IPS-15b (cell line): ENCODE measurements at regions not wholly inside any gene's neighbourhood (a gene's known extent, or its start where the extent isn't known, plus 50 kb on each side); places are given as distances from the start of the nearest gene placed in this dataset.

Source experiments
- H3K27me3 ChIP-seq: one replicate; pipeline ENCODE4 v1.6.1; 2013; ENCODE audit warnings: low read length; ENCODE audit not compliant: control insufficient read depth, insufficient read depth
- H3K36me3 ChIP-seq: one replicate; pipeline ENCODE4 v1.6.1; 2013; ENCODE audit warnings: low read length; ENCODE audit not compliant: control insufficient read depth, insufficient read depth
- H3K4me1 ChIP-seq: one replicate; pipeline ENCODE4 v1.6.1; 2013; ENCODE audit warnings: mild to moderate bottlenecking, low read length; ENCODE audit not compliant: control insufficient read depth, insufficient read depth
- H3K4me3 ChIP-seq: one replicate; pipeline ENCODE4 v1.5.1; 2013; ENCODE audit warnings: low read depth, low read length
- H3K9ac ChIP-seq: one replicate; pipeline ENCODE4 v1.6.1; 2013; ENCODE audit warnings: low read depth, mild to moderate bottlenecking, low read length
- H3K9me3 ChIP-seq: one replicate; pipeline ENCODE4 v1.6.1; 2013; ENCODE audit warnings: mild to moderate bottlenecking, low read length; ENCODE audit not compliant: control insufficient read depth, insufficient read depth

DNA sequence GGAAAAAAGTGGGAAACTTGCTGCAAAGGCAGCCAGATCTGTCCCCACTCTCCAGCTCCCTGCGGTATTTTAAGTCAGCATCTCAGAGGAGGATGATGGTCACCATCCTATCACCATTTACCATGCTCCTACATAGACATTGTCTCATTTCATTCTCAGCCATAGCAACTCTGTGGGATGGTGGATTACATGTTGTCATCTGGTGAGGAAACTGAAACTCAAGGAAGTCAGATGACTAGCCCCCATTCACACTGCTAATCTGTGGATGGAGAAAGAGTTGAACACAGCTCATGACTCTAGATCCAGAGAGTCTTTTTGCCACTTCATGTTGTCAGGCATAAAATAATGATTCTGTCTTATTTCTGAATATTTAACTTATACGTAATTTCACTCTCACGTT is 323.5 kb downstream of the PTTG2 start:
- Histone ChIP-seq H3K4me3 (no peak overlapping the region), H3K9ac (no peak overlapping the region), H3K4me1 (peaks cover 8% of the 10 kb centered on the region), H3K36me3 (no peaks in the 10 kb centered on the region), H3K27me3 (peaks cover 3% of the 10 kb centered on the region), H3K9me3 (no peaks in the 10 kb centered on the region)

GRCh38 chr4:38284294-38285030 is 324.3 kb downstream of the PTTG2 start:
- H3K4me1 ChIP-seq, result peaks cover 8% of the 10 kb centered on the region
- no peak overlapping the region for H3K4me3 ChIP-seq
- H3K9ac ChIP-seq, result no peak overlapping the region
- H3K9me3 ChIP-seq, result no peaks in the 10 kb centered on the region
- H3K27me3 ChIP-seq, result peaks cover 3% of the 10 kb centered on the region
- no peaks in the 10 kb centered on the region for H3K36me3 ChIP-seq

DNA sequence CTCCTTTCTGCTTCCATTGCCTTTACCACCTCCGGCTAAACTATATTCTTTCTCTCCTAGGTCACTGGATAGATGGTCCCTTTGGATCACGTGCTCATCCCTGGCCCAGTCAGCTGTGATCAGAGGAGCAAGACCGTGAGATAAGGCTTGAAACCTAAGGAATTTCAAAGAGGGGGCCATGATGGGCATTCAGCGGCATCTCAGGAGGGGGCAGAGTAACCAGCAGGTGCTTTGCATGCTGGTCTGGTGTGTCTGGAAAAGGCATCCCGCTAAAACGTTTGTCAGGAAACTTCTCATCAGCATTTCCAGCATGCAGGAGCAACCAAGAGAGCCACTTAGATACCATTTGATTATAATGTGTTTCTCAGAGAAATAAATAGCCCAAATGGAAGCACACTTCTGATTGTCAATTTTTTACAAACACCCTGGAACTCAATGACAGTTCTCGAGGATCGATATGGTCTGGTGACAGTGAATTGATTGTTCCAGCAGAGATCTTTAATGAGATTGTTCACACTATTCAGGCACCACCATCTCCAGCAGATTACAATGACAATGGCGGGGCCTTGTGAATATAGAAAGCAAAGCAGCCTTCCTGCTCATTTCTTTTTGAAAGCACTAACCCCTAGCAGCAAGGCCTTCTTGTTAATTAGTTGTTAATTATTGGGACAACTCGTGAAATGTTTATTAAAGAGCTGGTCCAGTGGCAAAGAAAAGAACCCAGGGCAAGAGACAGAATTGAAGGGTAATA is 327.1 kb downstream of the PTTG2 start:
- Histone ChIP-seq H3K4me3 (no peak overlapping the region), H3K4me1 (peaks cover 8% of the 10 kb centered on the region), H3K36me3 (no peaks in the 10 kb centered on the region), H3K27me3 (no peaks in the 10 kb centered on the region), H3K9me3 (no peaks in the 10 kb centered on the region), H3K9ac (no peak overlapping the region)

- Histone ChIP-seq H3K27me3 (no peaks in the 10 kb centered on the region), H3K9ac (no peak overlapping the region), H3K9me3 (no peaks in the 10 kb centered on the region), H3K4me1 (peaks cover 8% of the 10 kb centered on the region), H3K4me3 (no peak overlapping the region), H3K36me3 (no peaks in the 10 kb centered on the region)
Measured at GRCh38 chr4:38289553-38289952, 329.4 kb downstream of the PTTG2 start.

GRCh38 chr4:38290366-38290765 is 330.2 kb downstream of the PTTG2 start:
- Histone ChIP-seq H3K36me3 (no peaks in the 10 kb centered on the region), H3K27me3 (no peaks in the 10 kb centered on the region), H3K4me3 (no peak overlapping the region), H3K9ac (no peak overlapping the region), H3K4me1 (peaks cover 8% of the 10 kb centered on the region), H3K9me3 (no peaks in the 10 kb centered on the region)

DNA sequence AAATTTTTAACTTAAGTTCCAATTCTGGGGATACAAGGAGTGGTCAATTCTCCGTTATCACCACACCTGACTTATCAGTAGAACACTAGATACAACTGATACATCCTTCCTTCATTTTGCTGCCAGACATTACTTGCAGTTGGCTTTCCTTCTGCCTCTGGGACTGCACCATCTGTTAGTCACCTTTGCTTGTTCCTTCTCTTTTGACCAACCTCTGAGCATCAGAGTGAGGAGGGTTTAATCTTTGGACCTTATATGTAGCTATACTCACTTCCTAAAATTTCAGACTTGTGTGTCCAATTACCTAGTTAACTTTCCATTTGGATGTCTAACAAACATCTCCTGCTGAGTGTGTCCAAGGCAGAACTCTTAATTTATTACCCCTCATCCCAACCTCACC is 330.7 kb downstream of the PTTG2 start:
- no peaks in the 10 kb centered on the region for H3K9me3 ChIP-seq
- H3K4me3 ChIP-seq, result no peak overlapping the region
- peaks cover 8% of the 10 kb centered on the region for H3K4me1 ChIP-seq
- no peak overlapping the region for H3K9ac ChIP-seq
- no peaks in the 10 kb centered on the region for H3K36me3 ChIP-seq
- H3K27me3 ChIP-seq, result no peaks in the 10 kb centered on the region

GRCh38 chr4:38292529-38292928 is 332.3 kb downstream of the PTTG2 start:
- H3K4me1 ChIP-seq, result peaks cover 4% of the 10 kb centered on the region
- H3K9me3 ChIP-seq, result no peaks in the 10 kb centered on the region
- no peaks in the 10 kb centered on the region for H3K36me3 ChIP-seq
- no peak overlapping the region for H3K4me3 ChIP-seq
- no peaks in the 10 kb centered on the region for H3K27me3 ChIP-seq
- H3K9ac ChIP-seq, result no peak overlapping the region

DNA sequence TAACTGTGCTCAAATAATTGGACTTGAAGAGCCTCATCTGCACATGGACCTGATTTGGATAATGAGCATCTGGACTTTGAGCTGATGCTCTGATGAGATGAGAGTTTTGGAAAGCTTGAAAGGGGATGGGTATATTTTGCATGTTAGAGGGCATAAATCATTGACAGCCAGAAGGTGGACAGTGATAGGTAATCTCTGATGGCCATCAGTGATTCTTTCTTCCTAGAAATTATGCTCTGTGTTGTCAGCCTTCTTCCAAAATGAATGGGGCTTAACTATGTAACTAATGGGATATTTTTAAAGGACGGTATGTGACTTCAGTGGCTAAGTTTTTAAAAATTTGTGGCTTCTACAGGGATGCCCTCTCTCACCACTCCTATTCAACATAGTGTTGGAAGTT is 334.0 kb downstream of the PTTG2 start:
- Histone ChIP-seq H3K9ac (no peak overlapping the region), H3K27me3 (no peaks in the 10 kb centered on the region), H3K4me3 (no peak overlapping the region), H3K36me3 (no peaks in the 10 kb centered on the region), H3K4me1 (no peaks in the 10 kb centered on the region), H3K9me3 (no peaks in the 10 kb centered on the region)

DNA sequence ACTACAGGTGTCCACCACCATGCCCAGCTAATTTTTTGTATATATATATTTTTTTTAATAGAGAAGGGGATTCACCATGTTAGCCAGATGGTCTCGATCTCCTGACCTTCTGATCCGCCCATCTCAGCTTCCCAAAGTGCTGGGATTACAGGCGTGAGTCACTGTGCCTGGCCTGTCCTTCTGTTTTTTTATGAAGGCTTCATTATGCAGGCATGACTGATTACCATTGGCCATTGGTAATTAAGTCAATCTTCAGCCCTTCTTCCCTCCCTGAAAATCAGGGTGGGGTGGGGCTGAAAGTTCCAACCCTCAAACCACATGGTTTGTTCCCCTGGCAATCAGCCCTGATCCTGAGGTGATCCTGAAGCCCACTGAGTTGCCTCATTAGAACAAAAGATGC is 336.9 kb downstream of the PTTG2 start:
- Histone ChIP-seq H3K9me3 (no peaks in the 10 kb centered on the region), H3K36me3 (no peaks in the 10 kb centered on the region), H3K9ac (no peak overlapping the region), H3K4me3 (no peak overlapping the region), H3K4me1 (no peaks in the 10 kb centered on the region), H3K27me3 (no peaks in the 10 kb centered on the region)

GRCh38 chr4:38298868-38299713 is 338.9 kb downstream of the PTTG2 start:
- Histone ChIP-seq H3K4me1 (no peaks in the 10 kb centered on the region), H3K9ac (no peak overlapping the region), H3K4me3 (no peak overlapping the region), H3K9me3 (no peaks in the 10 kb centered on the region), H3K27me3 (no peaks in the 10 kb centered on the region), H3K36me3 (no peaks in the 10 kb centered on the region)

- Histone ChIP-seq H3K4me3 (no peak overlapping the region), H3K27me3 (no peaks in the 10 kb centered on the region), H3K9me3 (no peaks in the 10 kb centered on the region), H3K9ac (no peak overlapping the region), H3K36me3 (no peaks in the 10 kb centered on the region), H3K4me1 (no peaks in the 10 kb centered on the region)
Measured at GRCh38 chr4:38302910-38303309, 342.7 kb downstream of the PTTG2 start.
